BE2C (cell line): ENCODE measurements at regions not wholly inside any gene's neighbourhood (a gene's known extent, or its start where the extent isn't known, plus 50 kb on each side); places are given as distances from the start of the nearest gene placed in this dataset.

Experiments used
- DNase-seq: peaks from one replicate; pipeline ENCODE4 v3.0.0-alpha.2; 2020
- H3K27me3 ChIP-seq: fragments of 250-450 bp; sonication (Bioruptor Pico); 2 replicates; pipeline ENCODE4 v1.5.1; 2020; ENCODE audit warnings: mild to moderate bottlenecking
- H3K36me3 ChIP-seq: fragments of 250-450 bp; sonication (Bioruptor Pico); 2 replicates; pipeline ENCODE4 v1.5.1; 2020; ENCODE audit warnings: mild to moderate bottlenecking
- H3K4me1 ChIP-seq: fragments of 250-450 bp; sonication (Bioruptor Pico); 2 replicates; pipeline ENCODE4 v1.5.1; 2020
- H3K4me3 ChIP-seq: 2 replicates; pipeline ENCODE4 v1.5.1; 2011; ENCODE audit warnings: low read depth, low read length
- H3K9me3 ChIP-seq: fragments of 250-450 bp; sonication (Bioruptor Pico); 2 replicates; pipeline ENCODE4 v1.5.1; 2020
- CTCF ChIP-seq: IDR thresholded peaks from 2 replicates; pipeline ENCODE4 v1.5.1; 2012; ENCODE audit warnings: mild to moderate bottlenecking, low read depth, low read length

GRCh38 chr12:88431246-88431645, 149.0 kb downstream of the KITLG start:
- no peaks in the 10 kb centered on the region for H3K9me3 ChIP-seq
- no peak for TF ChIP-seq CTCF
- no peaks in the 10 kb centered on the region for H3K4me1 ChIP-seq
- no peak overlapping the region for H3K4me3 ChIP-seq
- no peaks in the 10 kb centered on the region for H3K36me3 ChIP-seq
- no peaks in the 10 kb centered on the region for H3K27me3 ChIP-seq
- no peak for DNase-seq

- Histone ChIP-seq H3K4me3 (no peak overlapping the region), H3K4me1 (no peaks in the 10 kb centered on the region), H3K36me3 (no peaks in the 10 kb centered on the region), H3K27me3 (no peaks in the 10 kb centered on the region), H3K9me3 (no peaks in the 10 kb centered on the region)
- DNase-seq = no peak
- no peak for TF ChIP-seq CTCF
These were observed 147.5 kb downstream of the KITLG start for GRCh38 chr12:88432531-88433490.

GRCh38 chr12:88433997-88434703, 146.1 kb downstream of the KITLG start:
- H3K4me3 ChIP-seq = no peak overlapping the region
- no peak for TF ChIP-seq CTCF
- DNase-seq = no peak

GRCh38 chr12:88435334-88436076, 144.8 kb downstream of the KITLG start:
- DNase-seq = no peak
- no peak for TF ChIP-seq CTCF

More at GRCh38 chr12:88433997-88434703, 146.1 kb downstream of the KITLG start:
- H3K27me3 ChIP-seq = no peaks in the 10 kb centered on the region
- H3K4me1 ChIP-seq = no peaks in the 10 kb centered on the region
- H3K36me3 ChIP-seq = no peaks in the 10 kb centered on the region
- no peaks in the 10 kb centered on the region for H3K9me3 ChIP-seq

GRCh38 chr12:88437226-88437625, 143.0 kb downstream of the KITLG start:
- Histone ChIP-seq H3K36me3 (no peaks in the 10 kb centered on the region), H3K4me1 (no peaks in the 10 kb centered on the region), H3K4me3 (no peak overlapping the region), H3K9me3 (no peaks in the 10 kb centered on the region), H3K27me3 (no peaks in the 10 kb centered on the region)
- no peak for DNase-seq
- no peak for TF ChIP-seq CTCF

More at GRCh38 chr12:88435334-88436076, 144.8 kb downstream of the KITLG start:
- H3K4me3 ChIP-seq = no peak overlapping the region
- H3K4me1 ChIP-seq = no peaks in the 10 kb centered on the region
- H3K27me3 ChIP-seq = no peaks in the 10 kb centered on the region
- H3K36me3 ChIP-seq = no peaks in the 10 kb centered on the region
- H3K9me3 ChIP-seq = no peaks in the 10 kb centered on the region
